DMS79 (cell line): ENCODE measurements at regions not wholly inside any gene's neighbourhood (a gene's known extent, or its start where the extent isn't known, plus 50 kb on each side); places are given as distances from the start of the nearest gene placed in this dataset.

Source experiments
- DNase-seq: peaks from one replicate; lab custom pipeline; 2025; lab: John Stamatoyannopoulos, UW

- no peak for DNase-seq
Measured at GRCh38 chr15:29611057-29611456, 211.2 kb downstream of the TJP1 start.

GRCh38 chr15:29601811-29602210 is 220.5 kb downstream of the TJP1 start:
- no peak for DNase-seq

GRCh38 chr15:29600262-29600661 is 222.0 kb downstream of the TJP1 start:
- DNase-seq, result no peak

- no peak for DNase-seq
Measured at GRCh38 chr15:29596266-29596665, 226.0 kb downstream of the TJP1 start.

- DNase-seq, result no peak
Measured at GRCh38 chr15:29593629-29594028, 228.6 kb downstream of the TJP1 start.

GRCh38 chr15:29593111-29593510 is 229.2 kb downstream of the TJP1 start:
- DNase-seq, result no peak

- no peak for DNase-seq
Measured at GRCh38 chr15:29590701-29591100, 231.6 kb downstream of the TJP1 start.

GRCh38 chr15:29589975-29590374 is 232.3 kb downstream of the TJP1 start:
- DNase-seq, result no peak

- no peak for DNase-seq
Measured at GRCh38 chr15:29589416-29589815, 232.9 kb downstream of the TJP1 start.

- DNase-seq, result no peak
Measured at GRCh38 chr15:29573197-29573838, 248.9 kb downstream of the TJP1 start.

- DNase-seq, result no peak
Measured at GRCh38 chr15:29571792-29572431, 250.4 kb downstream of the TJP1 start.

- peak; percentile 9 for DNase-seq
Measured at GRCh38 chr15:29570948-29571791, 251.1 kb downstream of the TJP1 start.

- no peak for DNase-seq
Measured at GRCh38 chr15:29570121-29570947, 251.9 kb downstream of the TJP1 start.

GRCh38 chr15:29569533-29570092 is 252.7 kb downstream of the TJP1 start:
- DNase-seq, result no peak

GRCh38 chr15:29568840-29569532 is 253.3 kb downstream of the TJP1 start:
- DNase-seq, result no peak

- DNase-seq, result no peak
Measured at GRCh38 chr15:29567336-29567735, 254.9 kb downstream of the TJP1 start.

GRCh38 chr15:29566914-29567313 is 255.4 kb downstream of the TJP1 start:
- no peak for DNase-seq

GRCh38 chr15:29563112-29563511 is 259.2 kb downstream of the TJP1 start:
- no peak for DNase-seq

GRCh38 chr15:29560896-29561295 is 261.4 kb downstream of the TJP1 start:
- no peak for DNase-seq

- no peak for DNase-seq
Measured at GRCh38 chr15:29558261-29558660, 264.0 kb downstream of the TJP1 start.

GRCh38 chr15:29557171-29557570 is 265.1 kb downstream of the TJP1 start:
- DNase-seq, result no peak
